SK-N-SH treated with all-trans-retinoic acid at 6 μM for 48 hours (cell line): ENCODE measurements at regions not wholly inside any gene's neighbourhood (a gene's known extent, or its start where the extent isn't known, plus 50 kb on each side); places are given as distances from the start of the nearest gene placed in this dataset.

ENCODE experiments used
- ARNTL ChIP-seq: fragments of 450-650 bp; formaldehyde crosslinking; IDR thresholded peaks from 2 replicates; pipeline ENCODE4 v1.5.0; 2020; ENCODE audit warnings: low read depth, mild to moderate bottlenecking, moderate library complexity, borderline replicate concordance
- CSDC2 ChIP-seq: fragments of 250-450 bp; sonication (Bioruptor Pico); IDR thresholded peaks from 2 replicates; pipeline ENCODE4 v1.5.0; 2020; ENCODE audit warnings: mild to moderate bottlenecking, moderate library complexity
- GLIS3 ChIP-seq: fragments of 250-450 bp; sonication (Bioruptor Pico); IDR thresholded peaks from 2 replicates; pipeline ENCODE4 v1.5.0; 2020; ENCODE audit warnings: mild to moderate bottlenecking, moderate library complexity
- PPARA ChIP-seq: fragments of 250-450 bp; sonication (Bioruptor Pico); IDR thresholded peaks from 2 replicates; pipeline ENCODE4 v1.5.0; 2020; ENCODE audit warnings: mild to moderate bottlenecking, borderline replicate concordance
- RARB ChIP-seq: fragments of 250-450 bp; sonication (Bioruptor Pico); IDR thresholded peaks from 2 replicates; pipeline ENCODE4 v1.8.0; 2021; ENCODE audit warnings: mild to moderate bottlenecking, moderate library complexity
- ZNF565 ChIP-seq: fragments of 450-650 bp; formaldehyde crosslinking; conservative IDR thresholded peaks from 2 replicates; pipeline ENCODE4 v1.5.0; 2020; ENCODE audit warnings: low read depth, mild to moderate bottlenecking, moderate library complexity
- TF ChIP-seq, protein P1 (sequence below): fragments of 250-450 bp; sonication (Bioruptor Pico); IDR thresholded peaks from 2 replicates; pipeline ENCODE4 v1.5.1; 2020; ENCODE audit warnings: low read depth, mild to moderate bottlenecking, moderate library complexity
- TF ChIP-seq, protein P2 (sequence below): fragments of 250-450 bp; sonication (Bioruptor Pico); IDR thresholded peaks from 2 replicates; pipeline ENCODE4 v1.8.0; 2020; ENCODE audit warnings: mild to moderate bottlenecking, moderate library complexity, borderline replicate concordance

DNA sequence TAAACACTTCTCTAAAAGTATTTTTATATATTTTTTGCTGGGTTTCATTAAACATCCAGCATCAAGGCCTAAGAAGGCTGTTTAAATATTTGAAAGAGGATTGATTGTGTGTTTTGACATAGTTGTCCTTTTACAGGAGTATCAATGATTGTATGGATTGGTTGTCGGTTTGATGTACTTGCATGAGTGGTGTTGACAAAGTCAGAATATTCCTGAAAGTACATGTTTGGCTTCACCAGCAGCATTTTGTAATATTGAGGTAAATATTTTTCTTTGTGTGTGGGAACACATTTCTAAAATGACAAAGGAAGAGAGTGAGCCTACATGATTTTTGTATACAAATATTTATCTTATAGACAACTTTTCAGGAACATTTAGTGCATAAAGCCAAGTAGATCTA lies 269.7 kb downstream of the PTBP2 start:
- TF ChIP-seq CSDC2 (CRISPR knock-in tag) (no peak), PPARA (no peak), RARB (no peak), ARNTL (CRISPR knock-in tag) (no peak), ZNF565 (CRISPR knock-in tag) (no peak), GLIS3 (CRISPR knock-in tag) (no peak)
- TF ChIP-seq, protein P1, sequence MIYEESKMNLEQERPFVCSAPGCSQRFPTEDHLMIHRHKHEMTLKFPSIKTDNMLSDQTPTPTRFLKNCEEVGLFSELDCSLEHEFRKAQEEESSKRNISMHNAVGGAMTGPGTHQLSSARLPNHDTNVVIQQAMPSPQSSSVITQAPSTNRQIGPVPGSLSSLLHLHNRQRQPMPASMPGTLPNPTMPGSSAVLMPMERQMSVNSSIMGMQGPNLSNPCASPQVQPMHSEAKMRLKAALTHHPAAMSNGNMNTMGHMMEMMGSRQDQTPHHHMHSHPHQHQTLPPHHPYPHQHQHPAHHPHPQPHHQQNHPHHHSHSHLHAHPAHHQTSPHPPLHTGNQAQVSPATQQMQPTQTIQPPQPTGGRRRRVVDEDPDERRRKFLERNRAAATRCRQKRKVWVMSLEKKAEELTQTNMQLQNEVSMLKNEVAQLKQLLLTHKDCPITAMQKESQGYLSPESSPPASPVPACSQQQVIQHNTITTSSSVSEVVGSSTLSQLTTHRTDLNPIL (CRISPR knock-in tag), result no peak
- TF ChIP-seq, protein P2, sequence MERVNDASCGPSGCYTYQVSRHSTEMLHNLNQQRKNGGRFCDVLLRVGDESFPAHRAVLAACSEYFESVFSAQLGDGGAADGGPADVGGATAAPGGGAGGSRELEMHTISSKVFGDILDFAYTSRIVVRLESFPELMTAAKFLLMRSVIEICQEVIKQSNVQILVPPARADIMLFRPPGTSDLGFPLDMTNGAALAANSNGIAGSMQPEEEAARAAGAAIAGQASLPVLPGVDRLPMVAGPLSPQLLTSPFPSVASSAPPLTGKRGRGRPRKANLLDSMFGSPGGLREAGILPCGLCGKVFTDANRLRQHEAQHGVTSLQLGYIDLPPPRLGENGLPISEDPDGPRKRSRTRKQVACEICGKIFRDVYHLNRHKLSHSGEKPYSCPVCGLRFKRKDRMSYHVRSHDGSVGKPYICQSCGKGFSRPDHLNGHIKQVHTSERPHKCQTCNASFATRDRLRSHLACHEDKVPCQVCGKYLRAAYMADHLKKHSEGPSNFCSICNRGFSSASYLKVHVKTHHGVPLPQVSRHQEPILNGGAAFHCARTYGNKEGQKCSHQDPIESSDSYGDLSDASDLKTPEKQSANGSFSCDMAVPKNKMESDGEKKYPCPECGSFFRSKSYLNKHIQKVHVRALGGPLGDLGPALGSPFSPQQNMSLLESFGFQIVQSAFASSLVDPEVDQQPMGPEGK (CRISPR knock-in tag), result no peak
